ENCODE measurements at regions not wholly inside any gene's neighbourhood (a gene's known extent, or its start where the extent isn't known, plus 50 kb on each side); places are given as distances from the start of the nearest gene placed in this dataset.

- no peak for TF ChIP-seq CTCF (conservative IDR thresholded peaks at IDR 0.05 in 1 of 2, IDR thresholded peaks at IDR 0.05 in 1 of 2; ENCODE audit: extremely low read depth in 1 of 2, insufficient read depth in 1 of 2, low read depth in 1 of 2, low read length in 2 of 2)
- TF ChIP-seq EZH2 (IDR thresholded peaks at IDR 0.05; ENCODE audit: borderline replicate concordance, low read length): no peak
Measured at GRCh38 chrX:109872021-109872732, 130.7 kb upstream of the TMEM164 start.
